Neural cell (in vitro differentiated cells): ENCODE measurements at regions not wholly inside any gene's neighbourhood (a gene's known extent, or its start where the extent isn't known, plus 50 kb on each side); places are given as distances from the start of the nearest gene placed in this dataset.

Source experiments
- H2AFZ ChIP-seq: fragments of 200-600, 300-800 bp; sonication (generic), shearing (Covaris generic); 2 replicates; pipeline ENCODE4 v1.6.0; 2014; ENCODE audit warnings: low read depth, mild to moderate bottlenecking, antibody characterized with exemption, low read length, moderate library complexity
- H3F3A ChIP-seq: fragments of 200-600 bp; shearing (Covaris generic); 2 replicates; pipeline ENCODE4 v1.6.1; 2016; ENCODE audit warnings: mild to moderate bottlenecking, moderate library complexity, mixed read lengths, antibody characterized with exemption, low read length; ENCODE audit not compliant: insufficient read depth, poor library complexity, severe bottlenecking
- H3K27ac ChIP-seq: fragments of 200-600, 300-800 bp; sonication (generic), shearing (Covaris generic); 2 replicates; pipeline ENCODE4 v1.5.1; 2014; ENCODE audit warnings: mild to moderate bottlenecking, low read length, moderate library complexity
- H3K27me3 ChIP-seq: fragments of 300-800, 200-600 bp; sonication (generic), shearing (Covaris generic); 2 replicates; pipeline ENCODE4 v1.6.0; 2014; ENCODE audit warnings: mild to moderate bottlenecking, low read depth, low read length, moderate library complexity; ENCODE audit not compliant: insufficient read depth
- H3K36me3 ChIP-seq: fragments of 300-800, 200-600 bp; sonication (generic), shearing (Covaris generic); 2 replicates; pipeline ENCODE4 v1.5.1; 2014; ENCODE audit warnings: mild to moderate bottlenecking, antibody characterized with exemption, low read length, moderate library complexity; ENCODE audit not compliant: insufficient read depth
- H3K4me2 ChIP-seq: fragments of 300-800, 200-600 bp; sonication (generic), shearing (Covaris generic); 2 replicates; pipeline ENCODE4 v1.6.0; 2014; ENCODE audit warnings: mild to moderate bottlenecking, low read length
- H3K4me3 ChIP-seq: fragments of 300-800, 200-600 bp; sonication (generic), shearing (Covaris generic); 2 replicates; pipeline ENCODE4 v1.5.1; 2014; ENCODE audit warnings: mild to moderate bottlenecking, low read length, moderate library complexity
- H3K79me2 ChIP-seq: fragments of 200-600 bp; shearing (Covaris generic); replicated peaks from 2 replicates; pipeline ENCODE4 v1.6.0; 2014; ENCODE audit warnings: mild to moderate bottlenecking, low read length, moderate library complexity; ENCODE audit not compliant: insufficient read depth
- H3K9ac ChIP-seq: fragments of 300-800, 200-600 bp; sonication (generic), shearing (Covaris generic); 2 replicates; pipeline ENCODE4 v1.6.1; 2016; ENCODE audit warnings: mild to moderate bottlenecking, low read length, mixed read lengths
- H3K9me2 ChIP-seq: fragments of 200-600 bp; shearing (Covaris generic); 2 replicates; pipeline ENCODE4 v1.6.1; 2016; ENCODE audit warnings: mild to moderate bottlenecking, low read length, mixed read lengths; ENCODE audit not compliant: insufficient read depth
- H3K9me3 ChIP-seq: fragments of 200-600, 300-800 bp; sonication (generic), shearing (Covaris generic); 2 replicates; pipeline ENCODE4 v1.6.1; 2016; ENCODE audit warnings: mild to moderate bottlenecking, mixed run types, low read length, moderate library complexity, mixed read lengths
- H4K20me1 ChIP-seq: fragments of 200-600 bp; shearing (Covaris generic); 2 replicates; pipeline ENCODE4 v1.6.1; 2016; ENCODE audit warnings: mild to moderate bottlenecking, mixed run types; ENCODE audit not compliant: insufficient read depth
- CTCF ChIP-seq: fragments of 450-650 bp; IDR thresholded peaks from 2 replicates; pipeline ENCODE4 v1.5.1; 2014; ENCODE audit warnings: antibody characterized with exemption, mild to moderate bottlenecking, moderate library complexity; ENCODE audit not compliant: poor library complexity, severe bottlenecking
- EP300 ChIP-seq: fragments of 450-650 bp; conservative IDR thresholded peaks from 2 replicates; pipeline ENCODE4 v1.6.1; 2014; ENCODE audit warnings: antibody characterized with exemption, mild to moderate bottlenecking, moderate library complexity; ENCODE audit not compliant: poor library complexity, severe bottlenecking
- EZH2 ChIP-seq: fragments of 200-600, 300-800 bp; shearing (Covaris generic), sonication (generic); IDR thresholded peaks from 2 replicates; pipeline ENCODE4 v1.6.1; 2014; ENCODE audit warnings: antibody characterized with exemption, low read length, borderline replicate concordance, mild to moderate bottlenecking; ENCODE audit not compliant: insufficient read depth, poor library complexity, severe bottlenecking
- MXI1 ChIP-seq: fragments of 450-650 bp; conservative IDR thresholded peaks from 2 replicates; pipeline ENCODE4 v1.6.1; 2014; ENCODE audit warnings: antibody characterized with exemption, mild to moderate bottlenecking; ENCODE audit not compliant: poor library complexity, severe bottlenecking
- POLR2AphosphoS5 ChIP-seq: IDR thresholded peaks from 2 replicates; pipeline ENCODE4 v1.6.1; 2012
- RAD21 ChIP-seq: fragments of 450-650 bp; conservative IDR thresholded peaks from 2 replicates; pipeline ENCODE4 v1.6.1; 2014; ENCODE audit warnings: antibody characterized with exemption, mild to moderate bottlenecking, moderate library complexity
- REST ChIP-seq: IDR thresholded peaks from 2 replicates; pipeline ENCODE4 v1.6.1; 2012; ENCODE audit warnings: borderline replicate concordance
- SMC3 ChIP-seq: fragments of 450-650 bp; conservative IDR thresholded peaks from 2 replicates; pipeline ENCODE4 v1.6.1; 2014; ENCODE audit warnings: antibody characterized with exemption, mild to moderate bottlenecking, moderate library complexity; ENCODE audit not compliant: poor library complexity
- TAF1 ChIP-seq: IDR thresholded peaks from 2 replicates; pipeline ENCODE4 v1.6.1; 2012; ENCODE audit warnings: low read depth

- no peak for TF ChIP-seq SMC3
- TF ChIP-seq EP300 = no peak
- TF ChIP-seq RAD21 = no peak
- TF ChIP-seq REST = no peak
- no peak for TF ChIP-seq POLR2AphosphoS5
- TF ChIP-seq TAF1 = no peak
- no peak for TF ChIP-seq CTCF
- TF ChIP-seq EZH2 = no peak
- no peak for TF ChIP-seq MXI1
- no peak overlapping the region for H2AFZ ChIP-seq
- H3K4me3 ChIP-seq = no peak overlapping the region
- no peaks in the 10 kb centered on the region for H3F3A ChIP-seq
- H3K27ac ChIP-seq = no peak overlapping the region
- no peaks in the 10 kb centered on the region for H3K36me3 ChIP-seq
- H3K9me3 ChIP-seq = no peaks in the 10 kb centered on the region
- no peak overlapping the region for H3K9ac ChIP-seq
- no peaks in the 10 kb centered on the region for H3K27me3 ChIP-seq
- no peaks in the 10 kb centered on the region for H3K79me2 ChIP-seq
- H3K4me2 ChIP-seq = no peak overlapping the region
- no peaks in the 10 kb centered on the region for H3K9me2 ChIP-seq
- H4K20me1 ChIP-seq = no peaks in the 10 kb centered on the region
Observed at GRCh38 chr9:2343756-2344155, 277.8 kb upstream of the VLDLR start.

GRCh38 chr9:2344436-2344835 is 277.2 kb upstream of the VLDLR start:
- Histone ChIP-seq H3K4me2 (no peak overlapping the region), H3F3A (no peaks in the 10 kb centered on the region), H4K20me1 (no peaks in the 10 kb centered on the region), H3K27ac (no peak overlapping the region), H3K9me2 (no peaks in the 10 kb centered on the region), H2AFZ (no peak overlapping the region), H3K79me2 (no peaks in the 10 kb centered on the region), H3K4me3 (no peak overlapping the region), H3K36me3 (no peaks in the 10 kb centered on the region), H3K9ac (no peak overlapping the region), H3K9me3 (no peaks in the 10 kb centered on the region), H3K27me3 (no peaks in the 10 kb centered on the region)
- no peak for TF ChIP-seq REST
- TF ChIP-seq SMC3 = no peak
- TF ChIP-seq TAF1 = no peak
- no peak for TF ChIP-seq EP300
- TF ChIP-seq EZH2 = no peak
- TF ChIP-seq POLR2AphosphoS5 = no peak
- TF ChIP-seq CTCF = no peak
- TF ChIP-seq RAD21 = no peak
- no peak for TF ChIP-seq MXI1
